ENCODE measurements at regions not wholly inside any gene's neighbourhood (a gene's known extent, or its start where the extent isn't known, plus 50 kb on each side); places are given as distances from the start of the nearest gene placed in this dataset.

DNA sequence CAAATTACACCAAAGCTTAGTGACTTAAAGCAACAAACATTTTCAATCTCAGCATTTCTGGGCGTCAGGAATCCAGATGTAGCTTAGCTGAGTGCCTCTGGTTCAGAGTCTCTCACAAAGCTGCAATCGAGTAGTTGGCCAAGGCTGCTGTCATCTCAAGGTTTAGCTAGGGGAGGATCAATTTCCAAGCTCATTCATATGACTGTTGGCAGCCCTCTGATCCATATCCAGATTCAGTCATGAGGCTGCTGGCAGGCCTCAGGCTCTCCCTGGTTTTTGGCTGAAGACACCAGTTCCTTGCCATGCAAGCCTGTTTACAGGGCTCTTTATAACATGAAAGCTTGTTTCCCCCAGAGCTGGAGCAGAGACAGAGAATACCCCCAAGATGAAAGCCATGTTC is 419.5 kb upstream of the TLE4 start:
- DNase-seq (ENCODE audit: low read depth): no peak

DNA sequence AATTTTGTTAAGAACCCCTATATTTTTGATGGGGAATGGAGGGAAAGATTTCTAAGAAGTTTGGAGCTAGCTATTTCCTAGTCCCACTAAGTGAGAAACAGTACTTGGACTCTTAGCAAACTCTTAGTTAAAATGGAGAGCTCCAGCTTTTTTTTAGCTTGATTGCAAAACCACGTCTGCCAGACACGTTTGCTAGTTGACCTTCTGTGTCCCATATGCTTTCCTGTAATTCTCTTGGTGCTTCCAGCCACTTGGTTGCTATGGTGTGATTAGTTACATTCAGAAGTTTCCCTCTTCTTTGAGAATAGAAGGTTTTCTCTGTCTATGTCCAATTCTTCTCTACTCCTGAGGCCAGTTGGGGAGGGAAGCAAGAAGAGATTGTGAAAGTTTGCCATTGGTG is 417.0 kb upstream of the TLE4 start:
- DNase-seq (ENCODE audit: low read depth): peak; percentile 30

DNA sequence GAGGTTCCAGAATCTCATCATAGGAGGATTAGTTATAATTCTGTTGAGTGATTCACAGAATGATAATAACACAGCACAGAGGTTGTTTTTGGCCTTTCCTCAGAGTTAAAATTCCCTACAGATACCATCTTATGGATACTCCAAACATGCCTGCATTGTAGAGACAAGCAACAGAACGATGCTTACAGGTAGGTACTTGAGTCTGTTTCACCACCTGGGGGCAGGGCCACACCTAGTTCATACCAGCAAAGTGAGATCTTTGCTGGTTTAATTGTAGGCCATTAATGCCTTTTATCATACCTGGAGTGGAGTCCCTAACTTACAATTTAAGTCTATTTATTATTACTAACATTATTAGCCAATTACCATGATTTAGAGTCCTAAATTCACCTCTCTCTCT is 416.5 kb upstream of the TLE4 start:
- no peak for DNase-seq (ENCODE audit: low read depth)

DNA sequence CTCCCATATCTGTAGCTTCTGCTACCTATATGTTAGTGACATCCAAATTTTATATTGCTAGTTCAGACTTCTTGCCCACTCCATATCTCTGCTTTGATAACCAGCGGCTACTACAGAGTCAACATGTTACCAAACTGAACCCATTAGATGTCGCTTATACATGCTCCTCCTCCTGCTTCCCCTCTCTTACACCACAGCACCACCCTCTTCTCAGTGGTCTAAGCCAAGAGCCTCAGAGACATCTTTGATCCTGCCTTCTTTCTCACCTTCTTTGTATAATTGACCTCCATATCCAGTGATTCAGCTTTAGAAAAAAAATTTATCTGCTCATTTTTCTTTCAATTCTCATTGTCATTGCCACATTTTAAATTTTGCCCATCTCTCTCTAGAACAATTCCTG is 408.2 kb upstream of the TLE4 start:
- DNase-seq (ENCODE audit: low read depth): no peak

DNA sequence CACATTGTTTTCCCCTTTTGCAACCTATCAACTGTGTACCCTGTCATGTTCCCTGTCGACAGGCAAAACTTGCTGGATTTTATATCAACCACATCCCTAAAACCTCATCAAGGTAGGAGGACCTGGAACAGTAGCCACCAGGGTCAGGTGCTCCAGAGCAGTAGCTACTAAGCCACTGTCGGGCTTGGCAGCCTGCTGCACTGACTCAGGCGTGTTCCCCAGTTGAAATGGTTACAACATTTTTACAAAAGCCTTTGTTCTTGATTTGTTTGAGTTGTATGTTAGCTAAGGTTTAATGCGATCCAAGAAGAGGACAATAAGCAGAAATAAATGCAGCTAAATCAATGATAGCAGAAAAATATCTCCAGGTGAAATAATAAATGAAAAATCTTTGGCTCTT is 407.4 kb upstream of the TLE4 start:
- DNase-seq (ENCODE audit: low read depth): no peak

DNA sequence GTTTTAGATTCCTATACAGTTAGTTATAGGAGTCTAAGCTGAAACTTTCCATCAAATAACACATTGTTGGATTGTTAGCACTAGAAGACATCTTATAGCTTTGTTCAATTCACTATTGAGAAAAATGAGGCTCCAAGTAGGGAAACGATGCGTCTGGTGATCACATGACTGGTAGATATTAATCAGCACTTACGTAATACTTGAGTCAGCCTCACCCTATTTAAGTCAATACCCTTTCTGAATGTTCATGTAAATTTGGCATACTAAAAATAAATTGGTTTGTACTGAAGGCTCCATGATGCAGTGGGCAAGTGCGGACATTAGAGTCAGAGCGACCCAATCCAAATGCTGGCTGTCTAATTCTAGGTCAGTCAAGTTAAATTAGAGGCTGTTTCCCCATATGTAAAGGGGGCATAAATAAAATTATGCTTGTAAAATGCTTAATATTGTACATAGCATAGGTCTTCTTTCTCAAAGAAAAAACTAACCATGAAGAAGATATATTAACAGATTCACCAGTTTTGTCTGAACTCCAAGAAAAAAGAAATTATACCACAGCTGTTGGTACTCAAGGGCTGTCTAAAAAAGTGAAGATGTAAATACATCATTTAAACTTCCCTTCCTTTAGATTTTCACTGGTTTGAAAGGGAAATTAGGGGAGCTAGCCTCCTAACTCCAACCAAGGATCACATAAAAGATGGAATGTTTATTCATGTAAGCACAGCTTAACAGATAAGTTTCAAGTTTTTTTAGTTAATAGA is 406.6 kb upstream of the TLE4 start:
- DNase-seq (ENCODE audit: low read depth): no peak

DNA sequence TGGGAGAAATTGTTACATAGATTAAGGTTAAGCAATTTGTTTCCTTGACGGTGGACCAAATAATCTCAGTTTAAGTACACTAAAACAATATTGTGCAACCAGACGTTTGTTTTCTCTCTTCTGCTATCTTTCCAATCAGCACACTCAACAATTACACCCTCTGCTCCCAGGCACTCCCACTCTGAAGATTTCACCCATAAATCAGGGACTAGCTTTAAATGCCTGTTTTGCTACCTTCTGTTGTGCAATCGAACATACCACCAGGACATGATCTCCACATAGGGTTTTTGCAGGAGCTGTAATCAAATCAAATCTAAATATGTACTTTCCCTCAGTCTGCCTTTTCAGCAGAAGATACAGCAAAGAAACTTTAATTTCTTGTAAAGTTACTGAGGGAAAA is 405.8 kb upstream of the TLE4 start:
- no peak for DNase-seq (ENCODE audit: low read depth)

DNA sequence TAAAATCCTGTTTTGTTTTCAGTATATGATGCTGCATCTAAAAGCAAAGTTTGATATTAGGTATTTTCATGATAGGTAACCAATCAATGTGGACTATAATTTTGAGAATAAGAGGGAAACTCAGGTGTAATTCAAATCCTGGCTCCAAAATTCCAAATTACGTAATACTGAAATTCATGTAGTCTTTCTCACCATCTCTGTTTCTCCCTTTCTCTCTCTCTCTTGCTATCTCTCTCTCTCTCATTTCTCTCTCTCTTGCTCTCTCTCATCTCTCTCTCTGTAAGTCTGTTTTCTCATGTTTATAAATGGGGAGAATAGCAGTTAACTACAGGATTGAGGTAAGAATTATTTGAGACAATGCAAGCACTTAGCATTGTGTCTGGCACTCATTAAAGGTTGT is 401.1 kb upstream of the TLE4 start:
- no peak for DNase-seq (ENCODE audit: low read depth)

DNA sequence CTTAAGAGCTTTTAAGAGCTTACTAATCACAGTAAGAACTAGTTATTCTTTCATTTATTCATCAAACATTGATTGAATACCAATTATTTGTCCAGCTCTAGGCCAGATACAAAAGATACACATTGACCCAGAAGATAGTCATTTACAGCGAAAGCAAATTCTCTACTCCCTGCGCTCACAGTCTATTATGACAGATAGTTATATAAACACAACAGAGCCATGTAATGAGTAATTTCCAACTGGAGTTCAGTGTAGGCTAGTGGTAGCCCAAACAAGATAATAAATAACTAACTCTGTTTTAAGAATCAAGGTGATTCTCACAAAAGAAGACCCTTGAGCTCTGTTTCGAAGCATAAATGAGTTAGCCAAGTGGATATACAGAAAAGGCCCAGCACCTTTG is 397.8 kb upstream of the TLE4 start:
- DNase-seq (ENCODE audit: low read depth): no peak

DNA sequence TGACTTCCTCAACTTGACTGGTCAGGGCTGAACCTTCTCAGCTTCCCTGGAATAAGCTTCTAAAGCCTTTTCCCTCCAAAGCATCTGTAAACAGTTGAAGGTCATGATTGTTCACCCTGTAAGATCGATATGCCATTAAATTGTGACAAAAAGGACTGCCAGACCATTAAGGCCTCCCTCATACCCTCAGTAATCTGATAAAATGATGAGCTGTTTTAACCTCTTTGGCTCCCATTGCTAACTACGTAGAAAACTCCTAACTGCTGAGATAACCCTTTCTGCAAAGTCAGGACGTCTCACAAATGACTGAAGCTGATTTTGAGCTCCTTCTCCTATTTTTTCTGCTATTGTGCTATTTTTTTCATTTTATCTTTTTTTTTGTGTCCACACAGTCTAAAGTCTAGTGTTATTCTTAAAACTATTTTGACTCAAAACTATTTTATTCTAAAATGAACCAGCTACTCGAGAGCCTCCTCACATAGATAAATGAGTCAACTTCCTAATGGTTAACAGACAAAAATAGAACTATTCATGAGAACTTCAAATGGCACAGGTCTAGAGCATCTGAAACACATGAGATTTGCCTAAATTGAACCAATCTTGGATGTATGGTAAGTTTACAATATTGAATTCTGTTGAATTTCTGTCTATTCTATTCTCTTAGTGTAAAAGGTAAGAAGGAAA is 395.6 kb upstream of the TLE4 start:
- DNase-seq (ENCODE audit: low read depth): no peak

DNA sequence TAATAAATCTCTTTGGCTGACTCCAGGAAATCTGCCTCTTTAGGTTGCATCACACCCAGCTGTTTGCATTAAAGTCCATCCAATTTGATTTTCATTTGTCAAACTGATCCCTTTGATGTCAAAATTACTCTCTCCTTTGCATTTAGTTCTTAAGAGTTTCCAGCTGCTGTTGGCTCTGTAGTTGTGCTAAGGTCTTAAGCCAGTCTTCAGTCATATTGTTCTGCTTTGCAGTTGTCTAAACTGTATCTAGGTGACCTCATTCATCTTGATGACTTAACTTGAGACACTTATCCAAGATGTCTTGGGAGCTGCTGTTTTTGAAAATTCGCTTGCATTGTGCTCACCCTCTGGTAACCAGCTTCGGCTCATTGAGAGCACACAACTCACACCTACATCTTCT is 386.9 kb upstream of the TLE4 start:
- DNase-seq (ENCODE audit: low read depth): no peak

DNA sequence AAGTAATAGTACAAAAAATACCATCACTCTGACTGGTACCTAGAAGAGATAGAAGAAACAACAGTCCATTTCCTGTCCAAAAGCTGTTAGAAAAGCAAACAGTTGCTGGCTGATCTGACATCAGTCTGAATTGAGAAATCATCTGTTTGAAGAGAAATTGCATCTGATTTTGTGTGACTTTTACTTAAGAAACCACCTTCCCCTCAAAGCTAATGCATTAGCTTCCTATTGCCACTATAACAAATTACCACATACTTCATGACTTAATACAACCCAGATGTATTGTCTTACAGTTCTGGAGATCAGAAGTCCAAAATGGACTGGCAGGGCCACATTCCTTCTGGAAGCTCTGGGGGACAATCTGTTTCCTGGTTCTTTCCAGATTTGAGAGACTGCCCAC is 385.9 kb upstream of the TLE4 start:
- DNase-seq (ENCODE audit: low read depth): peak; percentile 28

DNA sequence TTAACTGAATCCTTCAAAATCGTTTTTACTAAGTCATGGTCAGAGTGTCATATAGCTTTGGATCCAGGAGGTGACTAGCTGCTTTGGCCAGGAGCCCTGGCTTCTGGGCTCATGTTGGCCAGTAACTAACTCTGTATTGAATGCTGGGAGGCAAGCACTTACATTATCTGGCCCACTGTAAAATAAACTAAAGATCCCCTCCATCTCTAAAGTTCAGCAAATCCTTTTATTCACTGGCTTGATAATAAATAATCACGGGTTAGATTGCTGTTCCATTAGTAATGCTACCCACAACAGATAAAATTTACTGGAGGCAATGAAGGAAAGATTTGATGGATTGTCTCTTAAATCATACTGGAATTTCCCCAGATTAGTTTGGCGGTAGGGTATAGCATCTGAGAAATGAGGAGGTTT is 382.2 kb upstream of the TLE4 start:
- no peak for DNase-seq (ENCODE audit: low read depth)

DNA sequence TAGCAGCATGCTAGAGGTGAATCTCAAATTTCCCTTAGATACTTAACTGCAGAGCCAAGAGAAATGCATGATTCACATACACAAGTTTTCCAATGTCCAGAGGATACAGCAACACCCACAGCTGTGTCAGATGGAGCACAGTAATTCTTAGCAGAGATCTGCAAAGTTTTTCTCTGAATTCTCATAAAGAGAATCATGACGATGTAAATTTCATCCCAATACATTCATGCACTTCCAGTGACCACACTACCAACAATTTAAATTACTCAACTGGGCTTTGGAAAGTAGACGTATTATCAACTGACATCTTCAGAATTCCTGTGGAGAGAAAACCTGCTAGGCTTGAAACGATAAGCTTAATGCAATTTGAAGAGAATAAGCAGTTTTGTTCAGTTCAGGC is 378.8 kb upstream of the TLE4 start:
- DNase-seq (ENCODE audit: low read depth): no peak

DNA sequence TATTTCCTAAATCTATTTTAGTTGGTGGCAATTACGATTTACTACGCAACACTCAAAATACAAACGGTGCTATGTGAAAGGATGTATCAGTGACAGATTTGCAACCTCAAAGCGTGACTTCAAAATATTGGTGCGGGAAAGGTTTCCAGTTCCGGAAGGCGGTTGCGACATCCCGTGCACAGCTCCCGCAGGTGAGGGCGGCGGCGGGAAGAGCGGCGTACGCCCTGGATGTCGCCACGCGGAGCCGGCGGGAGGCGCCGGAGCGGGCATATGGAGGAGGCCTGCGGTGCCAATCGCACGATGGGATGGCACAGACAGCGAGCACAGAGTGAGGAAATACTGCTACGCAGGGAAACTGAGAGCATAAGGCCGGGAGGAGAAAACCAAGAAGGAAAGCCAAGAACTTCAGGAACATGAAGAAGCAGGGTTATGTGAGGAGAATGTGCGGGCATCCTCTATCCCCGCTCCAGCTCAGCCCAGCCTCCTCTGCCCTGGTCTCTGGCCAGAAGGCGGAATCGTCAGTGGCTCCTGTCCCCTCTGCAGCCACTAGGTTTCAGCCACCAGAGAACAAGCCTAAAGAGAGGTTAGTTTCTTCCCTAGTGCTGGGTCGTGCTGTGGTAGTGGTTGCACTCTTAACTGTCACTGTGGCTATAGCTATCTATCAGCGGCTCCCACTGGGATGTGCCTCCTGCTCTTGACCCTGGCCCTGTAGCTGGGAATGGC is 378.1 kb upstream of the TLE4 start:
- DNase-seq (ENCODE audit: low read depth): no peak

DNA sequence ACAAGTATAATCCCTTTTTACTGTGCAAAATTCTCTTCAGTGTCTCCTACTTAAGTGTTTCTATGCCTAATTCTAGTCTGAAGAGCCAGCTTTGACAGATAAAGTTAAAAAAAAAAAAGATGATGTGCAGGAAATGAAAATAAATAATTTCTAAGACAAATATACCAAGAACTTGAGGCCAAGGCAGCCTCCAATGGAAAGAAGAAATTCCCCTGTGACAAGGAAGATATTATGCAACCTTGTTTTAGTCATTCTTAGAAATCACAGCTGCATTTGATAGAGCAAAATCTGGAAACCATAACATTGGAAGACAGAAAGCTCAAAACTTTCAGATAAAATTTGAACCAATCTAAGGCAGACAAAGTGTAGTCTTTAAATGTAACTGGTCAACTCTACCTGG is 375.9 kb upstream of the TLE4 start:
- DNase-seq (ENCODE audit: low read depth): peak; percentile 80

DNA sequence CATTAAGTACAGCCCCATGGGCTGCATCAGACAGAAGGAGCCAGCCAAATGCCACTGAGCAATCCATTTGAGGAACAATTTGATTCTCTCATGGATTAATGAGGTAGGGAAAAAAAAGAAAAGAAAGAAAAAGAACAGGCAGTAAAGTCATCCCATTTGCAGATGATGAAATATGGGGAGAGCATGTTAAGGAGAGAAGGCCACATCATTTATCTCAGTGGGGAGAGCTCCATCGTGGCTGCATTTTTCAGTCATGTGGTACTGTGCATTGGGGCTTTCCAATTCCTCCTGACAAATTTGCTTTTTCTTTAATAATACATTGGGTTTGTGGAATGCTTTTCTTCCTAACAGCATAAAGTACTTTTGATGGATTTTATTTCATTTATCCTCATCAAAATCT is 375.2 kb upstream of the TLE4 start:
- no peak for DNase-seq (ENCODE audit: low read depth)

DNA sequence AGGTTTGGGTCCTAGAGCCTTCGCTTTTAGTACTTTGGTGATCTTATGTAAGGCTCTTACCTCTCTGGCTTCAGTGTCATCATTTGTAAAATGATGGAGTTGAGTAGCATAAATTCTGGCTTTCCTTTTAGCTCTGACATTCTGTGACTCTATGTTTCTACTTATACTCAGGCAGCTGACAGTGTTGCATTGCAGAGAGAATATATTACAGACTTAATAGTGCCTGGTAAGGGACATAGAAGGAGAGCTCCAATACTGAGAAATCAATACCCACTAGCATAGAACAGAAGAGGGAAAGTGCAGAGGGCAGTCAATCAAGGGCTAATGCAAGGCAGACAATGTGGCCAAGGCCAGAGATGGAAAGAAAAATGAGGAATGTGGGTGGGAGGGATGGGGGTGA is 371.4 kb upstream of the TLE4 start:
- no peak for DNase-seq (ENCODE audit: low read depth)

DNA sequence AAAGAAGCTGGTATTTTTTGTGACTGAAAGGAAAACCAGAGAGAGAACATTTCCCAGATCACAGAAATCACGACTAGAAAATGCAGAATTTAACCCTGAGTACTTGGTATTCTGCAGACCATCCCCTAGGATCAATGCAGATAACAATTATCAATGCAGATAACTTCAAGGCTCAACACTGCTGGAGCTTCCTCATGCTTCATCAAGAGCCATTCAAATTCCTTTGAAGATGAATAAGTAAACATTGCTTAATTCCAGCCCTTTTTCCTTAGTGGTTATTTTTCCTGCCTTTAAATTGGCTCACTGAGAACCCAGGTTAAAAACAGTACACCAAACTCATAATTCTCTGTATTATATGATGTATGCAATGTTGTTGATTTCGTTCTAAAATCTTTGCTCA is 370.1 kb upstream of the TLE4 start:
- no peak for DNase-seq (ENCODE audit: low read depth)

DNA sequence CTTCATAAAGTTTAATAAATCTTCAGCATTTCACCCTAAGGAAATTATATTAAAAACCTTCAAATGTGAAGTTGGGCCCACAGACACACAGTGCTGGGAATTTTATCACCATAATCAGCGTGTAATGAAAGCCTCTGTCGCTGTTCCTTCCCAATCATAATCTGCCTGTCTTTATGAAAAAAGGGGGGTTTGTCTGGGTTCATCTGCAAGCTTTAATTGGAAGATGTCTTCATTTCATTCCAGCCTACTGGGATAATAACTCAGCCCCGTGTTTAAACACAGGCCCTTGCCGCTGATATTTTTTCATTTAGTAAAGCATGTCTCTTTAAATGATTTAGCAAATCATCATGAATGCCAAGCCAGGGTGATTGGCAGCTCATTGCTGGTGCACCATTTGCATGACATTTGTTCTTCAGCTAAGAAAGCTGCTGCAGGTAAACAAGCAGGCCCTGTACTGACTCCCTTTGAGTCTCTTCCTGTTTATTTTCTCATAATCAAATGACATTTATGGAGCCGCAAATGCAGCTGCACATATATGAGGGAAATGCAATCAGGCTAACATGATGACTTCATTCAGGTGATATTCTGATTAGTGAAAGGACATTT is 362.9 kb upstream of the TLE4 start:
- no peak for DNase-seq (ENCODE audit: low read depth)

DNA sequence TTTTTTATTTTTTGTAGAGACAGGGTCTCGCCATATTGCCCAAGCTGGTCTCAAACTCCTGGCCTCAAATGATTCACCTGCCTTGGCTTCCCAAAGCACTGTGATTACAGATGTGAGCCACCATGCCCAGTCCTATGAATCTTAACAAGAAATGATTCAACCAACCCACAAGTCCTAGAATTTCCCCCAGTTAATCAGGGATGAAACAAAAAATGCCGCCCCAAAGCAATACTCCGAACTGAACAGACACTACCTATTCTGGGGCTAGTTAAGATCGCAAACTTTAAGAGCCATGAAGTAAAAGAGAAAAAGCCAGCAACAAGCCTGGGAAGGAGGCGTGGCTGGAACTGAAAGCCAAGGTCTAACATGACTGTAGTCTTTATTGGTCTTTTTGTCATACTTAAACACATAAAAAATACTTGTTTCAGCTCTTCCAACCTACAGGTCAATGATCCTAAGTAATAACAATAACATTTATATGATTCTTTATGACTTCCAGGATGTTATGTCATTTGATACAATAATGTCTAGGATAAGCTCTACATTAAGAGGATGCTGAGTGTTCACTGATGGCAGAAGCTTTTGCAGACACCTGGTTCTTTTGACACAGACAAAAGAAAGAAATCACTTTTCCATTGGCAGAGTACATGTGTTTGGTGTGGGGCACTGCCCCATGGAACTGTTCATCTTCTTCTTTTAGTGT is 361.1 kb upstream of the TLE4 start:
- DNase-seq (ENCODE audit: low read depth): no peak

DNA sequence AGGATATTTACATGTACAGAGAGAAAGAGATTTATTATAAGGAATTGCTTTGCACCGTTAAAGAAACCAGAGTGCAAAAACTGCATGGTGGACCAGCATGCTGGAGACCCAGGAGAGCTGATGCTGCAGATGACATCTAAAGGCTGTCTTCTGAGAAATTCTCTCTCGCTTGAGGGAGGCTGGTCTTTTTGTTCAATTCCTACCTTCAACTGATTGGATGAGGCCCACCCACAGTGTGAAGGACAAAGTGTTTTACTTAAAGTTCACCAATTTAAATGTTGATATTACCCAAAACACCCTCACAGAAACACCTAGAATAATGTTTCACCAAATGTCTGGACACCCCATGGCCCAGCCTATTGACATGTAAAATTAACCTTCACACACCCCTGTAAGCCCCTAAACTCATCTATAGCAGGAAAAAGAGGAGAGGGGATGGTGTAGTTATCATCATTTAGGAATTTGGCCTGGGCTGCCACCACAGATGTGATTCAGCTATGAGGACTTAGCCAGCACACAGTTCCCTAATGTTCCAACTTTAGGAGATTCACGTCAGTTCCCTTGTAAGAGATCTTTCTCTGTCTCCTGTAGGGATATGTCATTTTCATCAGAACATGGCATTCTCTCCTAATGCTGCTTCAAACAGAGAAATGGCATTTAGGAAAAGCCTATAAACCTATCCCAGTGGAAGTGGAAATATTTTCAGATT is 358.2 kb upstream of the TLE4 start:
- no peak for DNase-seq (ENCODE audit: low read depth)

All from fibroblast of the conjunctiva (primary cell).